AG10803 (cell line): ENCODE measurements at regions not wholly inside any gene's neighbourhood (a gene's known extent, or its start where the extent isn't known, plus 50 kb on each side); places are given as distances from the start of the nearest gene placed in this dataset.

ENCODE experiments used
- DNase-seq: peaks from one replicate; pipeline ENCODE4 v3.0.0; 2010; ENCODE audit warnings: low read depth
- H3K4me3 ChIP-seq: 2 replicates; pipeline ENCODE4 v1.5.1; 2011; ENCODE audit warnings: mild to moderate bottlenecking, low read length, control low read depth
- CTCF ChIP-seq: conservative IDR thresholded peaks from 2 replicates; pipeline ENCODE4 v1.5.1; 2011; ENCODE audit warnings: mild to moderate bottlenecking, low read length, control low read depth, inconsistent platforms

GRCh38 chr6:133818320-133818719 is 70.6 kb upstream of the TCF21 start:
- TF ChIP-seq CTCF: no peak
- no peak for DNase-seq
- no peak overlapping the region for H3K4me3 ChIP-seq

DNA sequence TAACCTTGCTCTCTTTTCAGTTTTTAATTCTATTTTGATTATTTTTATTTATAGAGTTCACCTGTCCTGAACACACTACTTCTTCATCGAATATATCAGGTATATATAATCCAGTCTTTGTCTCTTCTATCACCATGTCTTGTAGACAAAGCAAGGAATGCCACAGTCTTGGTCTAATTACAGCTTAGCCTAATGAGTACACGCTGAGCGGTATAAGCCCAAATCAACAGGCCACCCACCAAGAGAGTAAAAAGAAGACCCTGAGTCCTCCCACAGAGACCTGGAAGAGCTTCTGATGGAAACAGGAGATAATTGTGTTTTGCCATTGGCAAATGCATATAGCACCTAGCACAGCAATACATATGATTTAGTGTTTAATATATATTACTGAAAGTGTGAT is 68.7 kb upstream of the TCF21 start:
- no peak for DNase-seq
- no peak for TF ChIP-seq CTCF

DNA sequence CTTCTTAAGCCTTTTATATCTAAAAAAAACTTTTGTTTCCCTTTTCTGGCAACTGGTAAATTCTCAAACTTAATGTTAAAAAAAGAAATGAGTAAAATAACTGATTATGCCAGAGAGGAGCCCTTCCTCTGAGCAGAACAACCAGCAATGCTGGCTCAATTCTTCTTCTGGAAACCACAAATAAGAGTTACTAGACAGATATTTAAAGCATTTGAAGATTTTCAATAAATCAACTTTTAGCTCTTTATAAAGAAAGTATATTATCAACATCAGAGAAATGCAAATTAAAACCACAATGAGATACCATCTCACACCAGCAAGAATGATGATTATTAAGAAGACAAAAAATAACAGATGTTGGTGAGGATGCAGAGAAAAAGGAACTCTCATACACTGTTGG is 61.1 kb upstream of the TCF21 start:
- H3K4me3 ChIP-seq: no peak overlapping the region
- TF ChIP-seq CTCF: no peak
- peak; percentile 71 for DNase-seq

More for the DNA sequence above, 68.7 kb upstream of the TCF21 start:
- H3K4me3 ChIP-seq: no peak overlapping the region

GRCh38 chr6:133833949-133834359 is 55.0 kb upstream of the TCF21 start:
- no peak for TF ChIP-seq CTCF
- no peak overlapping the region for H3K4me3 ChIP-seq
- no peak for DNase-seq

DNA sequence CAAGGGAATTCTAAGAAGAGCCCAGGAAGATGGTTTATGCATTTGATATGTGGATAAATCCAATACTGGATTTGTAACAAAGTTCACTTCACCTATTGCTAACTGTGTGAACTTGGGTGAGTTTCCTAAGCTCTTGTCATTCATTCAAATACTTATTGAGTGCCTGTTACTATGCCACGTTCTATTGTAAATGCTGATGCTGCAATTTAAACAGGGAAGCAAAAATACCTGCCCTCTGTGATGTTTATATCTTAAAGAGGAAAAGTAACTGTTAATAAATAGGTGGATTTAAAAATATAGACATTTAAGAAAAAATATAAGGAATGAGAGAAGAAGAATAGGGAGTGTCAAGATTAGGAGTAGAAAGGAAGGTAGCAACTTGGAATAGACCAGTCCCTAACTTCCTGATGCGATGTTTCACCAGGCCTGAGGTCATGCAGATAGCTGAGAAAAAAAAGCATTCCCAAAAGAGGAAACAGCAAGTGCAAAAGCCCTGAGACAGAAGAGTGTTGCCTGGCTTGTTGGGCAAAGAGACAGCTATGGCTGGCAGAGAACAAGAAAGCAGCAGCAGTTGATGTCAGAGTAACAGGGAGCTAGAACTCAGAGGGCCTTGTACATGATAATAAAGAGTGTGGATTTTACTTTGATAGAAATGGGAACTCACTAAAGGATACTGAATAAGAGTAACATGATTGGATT is 54.3 kb upstream of the TCF21 start:
- TF ChIP-seq CTCF: no peak

DNA sequence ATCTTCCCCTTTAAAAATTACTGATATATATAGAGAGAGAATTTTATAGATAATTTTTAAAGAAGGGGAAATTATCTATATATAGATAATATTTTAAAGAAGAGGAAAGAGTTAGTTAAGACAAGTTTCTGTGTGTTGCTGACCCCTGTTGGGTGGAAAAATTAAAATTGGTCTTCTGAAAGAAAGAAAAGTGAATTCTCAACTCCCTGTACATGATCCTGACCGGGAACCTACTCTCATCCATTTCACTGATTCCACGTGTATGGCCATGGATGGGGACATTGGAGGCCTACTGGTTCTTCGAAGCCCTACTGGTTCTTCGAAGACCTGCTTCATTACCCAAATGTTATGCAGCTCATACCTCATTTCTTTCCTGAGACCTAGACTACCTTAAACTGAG is 53.0 kb upstream of the TCF21 start:
- peak; percentile 14 for DNase-seq
- H3K4me3 ChIP-seq: no peak overlapping the region
- peak; percentile 39 for TF ChIP-seq CTCF

More for the DNA sequence above, 54.3 kb upstream of the TCF21 start:
- no peak for DNase-seq
- H3K4me3 ChIP-seq: no peak overlapping the region

GRCh38 chr6:133837801-133838349 is 51.0 kb upstream of the TCF21 start:
- TF ChIP-seq CTCF: peak; percentile 72
- peak overlapping the region; percentile 49 for H3K4me3 ChIP-seq
- peak; percentile 27 for DNase-seq
